Uterus (tissue), 3 donors: ENCODE measurements at regions not wholly inside any gene's neighbourhood (a gene's known extent, or its start where the extent isn't known, plus 50 kb on each side); places are given as distances from the start of the nearest gene placed in this dataset.
"Not testable (repeated sequence)": the region's sequence is repeated elsewhere in the genome, so short reads cannot be mapped to it uniquely, and the experiment has no call there.

Source experiments
- DNase-seq, 2 donors: peaks; one replicate each; pipeline ENCODE4 v3.0.0-alpha.2; 2019 to 2020
- H3K27ac ChIP-seq, 2 donors: fragments of 200-600 bp; sonication (generic); 1 replicate in 1 of 2; 2 replicates in 1 of 2; pipeline ENCODE4 v1.5.1; 2016 to 2018
- H3K27me3 ChIP-seq, 2 donors: fragments of 200-600 bp; sonication (generic); one replicate each; pipeline ENCODE4 v1.5.1; 2018 to 2019; ENCODE audit warnings: control low read depth in 1 of 2
- H3K36me3 ChIP-seq, 2 donors: fragments of 200-600 bp; sonication (generic); one replicate each; pipeline ENCODE4 v1.5.1; 2019; ENCODE audit warnings: control low read depth in 1 of 2
- H3K4me1 ChIP-seq, 2 donors: fragments of 200-600 bp; sonication (generic); one replicate each; pipeline ENCODE4 v1.5.1; 2018 to 2019; ENCODE audit warnings: control low read depth in 1 of 2
- H3K4me3 ChIP-seq, 2 donors: fragments of 200-600 bp; sonication (generic); 1 replicate in 1 of 2; 2 replicates in 1 of 2; pipeline ENCODE4 v1.5.1; 2018 to 2019; ENCODE audit warnings: mild to moderate bottlenecking in 1 of 2
- H3K9me3 ChIP-seq, 2 donors: fragments of 200-600 bp; sonication (generic); one replicate each; pipeline ENCODE4 v1.5.1; 2019; ENCODE audit warnings: control low read depth in 1 of 2
- CTCF ChIP-seq, 4 experiments: fragments of 200-600 bp in 2 of 4; fragments of 450-650 bp in 2 of 4; sonication (generic) in 2 of 4; IDR thresholded peaks; one replicate each; pipeline ENCODE4 v1.5.1; 2016 to 2019; ENCODE audit warnings: antibody characterized with exemption in 4 of 4, mild to moderate bottlenecking in 2 of 4, moderate library complexity in 1 of 4
- POLR2A ChIP-seq, 2 donors: fragments of 450-650 bp; IDR thresholded peaks; one replicate each; pipeline ENCODE4 v1.6.1; 2016; ENCODE audit warnings: antibody characterized with exemption in 2 of 2, mild to moderate bottlenecking in 1 of 2, moderate library complexity in 1 of 2
- intact Hi-C: fragments of 100-400 bp; cut with DNase I; formaldehyde crosslinking; loops from one replicate; pipeline ENCODE4 v1.15.1; 2023; ENCODE audit warnings: low total_unique reads
- donor health status: DM: yes; HTN: yes; CAD: no.

GRCh38 chr22:22193923-22194322 is 50.7 kb upstream of the VPREB1 start:
- no peaks in the 10 kb centered on the region for H3K36me3 ChIP-seq
- no peaks in the 10 kb centered on the region for H3K9me3 ChIP-seq
- TF ChIP-seq CTCF (IDR thresholded peaks at IDR 0.05) (no peak), POLR2A (IDR thresholded peaks at IDR 0.05) (no peak)
- no peaks in the 10 kb centered on the region for H3K4me1 ChIP-seq
- DNase-seq: no peak
- H3K27me3 ChIP-seq: no peaks in the 10 kb centered on the region
- no peak overlapping the region for H3K27ac ChIP-seq
- H3K4me3 ChIP-seq: no peak overlapping the region
- intact Hi-C loops: no loop called here

- intact Hi-C loops, H3K4me3 ChIP-seq, H3K4me1 ChIP-seq, DNase-seq, H3K27me3 ChIP-seq, H3K9me3 ChIP-seq, H3K36me3 ChIP-seq, H3K27ac ChIP-seq: not testable (repeated sequence)
These were observed 51.1 kb upstream of the VPREB1 start for GRCh38 chr22:22193462-22193861.

- H3K9me3 ChIP-seq, H3K27ac ChIP-seq, intact Hi-C loops, H3K36me3 ChIP-seq, H3K27me3 ChIP-seq, DNase-seq, H3K4me1 ChIP-seq, H3K4me3 ChIP-seq: not testable (repeated sequence)
These were observed 51.6 kb upstream of the VPREB1 start for GRCh38 chr22:22193006-22193405.

- intact Hi-C loops, H3K4me3 ChIP-seq, H3K36me3 ChIP-seq, DNase-seq, H3K27ac ChIP-seq, H3K9me3 ChIP-seq, H3K4me1 ChIP-seq, H3K27me3 ChIP-seq: not testable (repeated sequence)
These were observed 54.8 kb upstream of the VPREB1 start for GRCh38 chr22:22189796-22190195.

GRCh38 chr22:22187863-22188262 is 56.7 kb upstream of the VPREB1 start:
- DNase-seq, H3K4me1 ChIP-seq, intact Hi-C loops, H3K36me3 ChIP-seq, H3K27ac ChIP-seq, H3K4me3 ChIP-seq, H3K27me3 ChIP-seq, H3K9me3 ChIP-seq: not testable (repeated sequence)

- Histone ChIP-seq H3K4me1 (no peaks in the 10 kb centered on the region), H3K27me3 (no peaks in the 10 kb centered on the region), H3K9me3 (no peaks in the 10 kb centered on the region), H3K4me3 (no peak overlapping the region), H3K27ac (no peak overlapping the region), H3K36me3 (no peaks in the 10 kb centered on the region)
- TF ChIP-seq POLR2A (IDR thresholded peaks at IDR 0.05): no peak
- intact Hi-C loops: no loop called here
- no peak for DNase-seq
These were observed 57.3 kb upstream of the VPREB1 start for GRCh38 chr22:22187299-22187698.

GRCh38 chr22:22185844-22186499 is 58.6 kb upstream of the VPREB1 start:
- TF ChIP-seq POLR2A (IDR thresholded peaks at IDR 0.05) (no peak), CTCF (IDR thresholded peaks at IDR 0.05) (no peak)
- H3K27ac ChIP-seq: no peak overlapping the region
- H3K4me3 ChIP-seq: no peak overlapping the region
- no peaks in the 10 kb centered on the region for H3K27me3 ChIP-seq
- DNase-seq: no peak
- H3K4me1 ChIP-seq: no peaks in the 10 kb centered on the region
- no peaks in the 10 kb centered on the region for H3K36me3 ChIP-seq
- H3K9me3 ChIP-seq: no peaks in the 10 kb centered on the region
- intact Hi-C loops: no loop called here

- H3K27me3 ChIP-seq: no peaks in the 10 kb centered on the region
- no peak for TF ChIP-seq POLR2A (IDR thresholded peaks at IDR 0.05)
- TF ChIP-seq CTCF (IDR thresholded peaks at IDR 0.05): no peak
- intact Hi-C loops: no loop called here
These were observed 59.4 kb upstream of the VPREB1 start for GRCh38 chr22:22185217-22185616.

More at GRCh38 chr22:22185217-22185616, 59.4 kb upstream of the VPREB1 start:
- H3K4me1 ChIP-seq: no peaks in the 10 kb centered on the region
- H3K9me3 ChIP-seq: no peaks in the 10 kb centered on the region
- no peak for DNase-seq
- no peak overlapping the region for H3K27ac ChIP-seq
- no peaks in the 10 kb centered on the region for H3K36me3 ChIP-seq
- H3K4me3 ChIP-seq: no peak overlapping the region
